ENCODE measurements at regions not wholly inside any gene's neighbourhood (a gene's known extent, or its start where the extent isn't known, plus 50 kb on each side); places are given as distances from the start of the nearest gene placed in this dataset.

GRCh38 chr21:38203229-38203628 is 53.6 kb upstream of the KCNJ15 start:
- DNase-seq (ENCODE audit: low spot score), result no peak

- DNase-seq (ENCODE audit: low spot score), result no peak
Observed at GRCh38 chr21:38205940-38206339, 50.9 kb upstream of the KCNJ15 start.

- no peak for DNase-seq (ENCODE audit: low spot score)
Observed at GRCh38 chr21:38206646-38207045, 50.1 kb upstream of the KCNJ15 start.

Data from hematopoietic multipotent progenitor cell treated with erythropoietin and hydrocortisone succinate and interleukin-3 and kit ligand, for 15 days (in vitro differentiated cells).